Ascending aorta (tissue), 2 donors: ENCODE measurements at regions not wholly inside any gene's neighbourhood (a gene's known extent, or its start where the extent isn't known, plus 50 kb on each side); places are given as distances from the start of the nearest gene placed in this dataset.

Experiments
- DNase-seq, 2 donors: peaks; one replicate each; pipeline ENCODE4 v3.0.0-alpha.2; 2019; ENCODE audit warnings: low spot score in 2 of 2
- H3K27ac ChIP-seq, 2 donors: fragments of 200-600 bp; sonication (generic); one replicate each; pipeline ENCODE4 v1.5.1; 2016 to 2017; ENCODE audit warnings: mild to moderate bottlenecking in 1 of 2
- H3K27me3 ChIP-seq: fragments of 200-600 bp; sonication (generic); one replicate; pipeline ENCODE4 v1.5.1; 2017
- H3K36me3 ChIP-seq, 2 donors: fragments of 200-600 bp; sonication (generic); one replicate each; pipeline ENCODE4 v1.5.1; 2016
- H3K4me1 ChIP-seq, 2 donors: fragments of 200-600 bp; sonication (generic); one replicate each; pipeline ENCODE4 v1.5.1; 2016 to 2017; ENCODE audit warnings: mild to moderate bottlenecking in 1 of 2
- H3K4me3 ChIP-seq, 2 donors: fragments of 200-600 bp; sonication (generic); one replicate each; pipeline ENCODE4 v1.5.1; 2016 to 2017; ENCODE audit warnings: mild to moderate bottlenecking in 1 of 2
- H3K9me3 ChIP-seq, 2 donors: fragments of 200-600 bp; sonication (generic); one replicate each; pipeline ENCODE4 v1.5.1; 2016
- CTCF ChIP-seq, 3 experiments: fragments of 200-600 bp in 2 of 3; fragments of 450-650 bp in 1 of 3; sonication (generic) in 2 of 3; IDR thresholded peaks; one replicate each; pipeline ENCODE4 v1.5.1; 2016 to 2019; ENCODE audit warnings: antibody characterized with exemption in 3 of 3, mild to moderate bottlenecking in 1 of 3, moderate library complexity in 1 of 3
- intact Hi-C: fragments of 100-400 bp; cut with DNase I; formaldehyde crosslinking; loops from one replicate; pipeline ENCODE4 v1.15.1; 2023

GRCh38 chr19:32201636-32202051 is 143.8 kb upstream of the ZNF507 start:
- TF ChIP-seq CTCF (IDR thresholded peaks at IDR 0.05) = no peak
- no peak overlapping the region for H3K27ac ChIP-seq
- DNase-seq = no peak
- no peaks in the 10 kb centered on the region for H3K27me3 ChIP-seq
- no peak overlapping the region for H3K4me3 ChIP-seq
- H3K4me1 ChIP-seq = no peaks in the 10 kb centered on the region
- H3K9me3 ChIP-seq = no peaks in the 10 kb centered on the region
- H3K36me3 ChIP-seq = no peaks in the 10 kb centered on the region
- intact Hi-C loops = no loop called here

GRCh38 chr19:32202244-32202643 is 143.2 kb upstream of the ZNF507 start:
- Histone ChIP-seq H3K27ac (no peak overlapping the region), H3K27me3 (no peaks in the 10 kb centered on the region), H3K36me3 (no peaks in the 10 kb centered on the region), H3K4me1 (no peaks in the 10 kb centered on the region), H3K4me3 (no peak overlapping the region), H3K9me3 (no peaks in the 10 kb centered on the region)
- intact Hi-C loops = no loop called here
- DNase-seq = no peak
- TF ChIP-seq CTCF (IDR thresholded peaks at IDR 0.05) = no peak

GRCh38 chr19:32203161-32203560 is 142.2 kb upstream of the ZNF507 start:
- Histone ChIP-seq H3K4me3 (no peak overlapping the region), H3K4me1 (no peaks in the 10 kb centered on the region), H3K27me3 (no peaks in the 10 kb centered on the region), H3K36me3 (no peaks in the 10 kb centered on the region), H3K27ac (no peak overlapping the region), H3K9me3 (no peaks in the 10 kb centered on the region)
- intact Hi-C loops = no loop called here
- TF ChIP-seq CTCF (IDR thresholded peaks at IDR 0.05) = no peak
- DNase-seq = no peak

DNA sequence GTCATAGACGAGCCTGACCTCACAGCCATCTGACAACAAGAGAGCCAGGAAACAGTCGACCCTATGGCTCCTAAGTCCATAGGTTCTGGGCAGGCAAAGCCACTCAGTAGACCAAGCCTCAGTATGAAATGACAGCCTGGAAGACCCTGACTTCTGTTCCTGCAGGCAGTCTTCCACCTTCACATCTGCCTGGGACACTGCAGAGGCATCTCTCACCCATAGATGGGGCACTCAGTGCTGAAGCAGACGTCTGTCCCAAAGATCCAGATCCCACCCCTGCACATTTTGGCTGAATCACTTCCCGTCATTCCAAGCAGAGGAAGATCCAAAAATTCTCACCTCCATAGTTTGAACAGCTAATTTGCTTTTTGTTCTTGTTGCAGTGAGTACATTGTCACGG is 139.3 kb upstream of the ZNF507 start:
- no peak for TF ChIP-seq CTCF (IDR thresholded peaks at IDR 0.05)
- DNase-seq = no peak

DNA sequence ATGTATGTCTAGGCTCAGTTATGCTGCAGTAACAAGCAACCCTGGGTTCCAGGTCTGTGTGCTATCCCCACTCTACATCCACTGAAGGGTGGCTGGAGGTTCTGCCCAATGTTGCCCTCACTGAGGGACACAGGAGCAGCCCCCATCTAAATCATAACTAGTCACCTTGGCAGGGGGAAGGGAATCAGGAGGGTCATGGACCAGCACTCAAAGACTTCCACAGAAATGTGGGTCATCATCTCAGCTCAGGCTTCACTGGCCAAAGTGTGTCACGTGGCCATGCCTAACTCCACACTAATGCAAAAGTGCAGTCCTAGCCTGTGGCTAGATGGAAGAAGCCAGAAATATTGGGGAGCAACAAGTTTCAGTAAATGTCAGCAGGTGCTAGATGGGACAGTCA is 137.3 kb upstream of the ZNF507 start:
- Histone ChIP-seq H3K27ac (no peak overlapping the region), H3K36me3 (no peaks in the 10 kb centered on the region), H3K9me3 (peaks cover 0 to 5% of the 10 kb centered on the region in 2 donors), H3K4me1 (no peaks in the 10 kb centered on the region), H3K27me3 (no peaks in the 10 kb centered on the region), H3K4me3 (no peak overlapping the region)
- TF ChIP-seq CTCF (IDR thresholded peaks at IDR 0.05) = no peak
- DNase-seq = no peak
- intact Hi-C loops = no loop called here

More for the DNA sequence above, 139.3 kb upstream of the ZNF507 start:
- H3K4me1 ChIP-seq = no peaks in the 10 kb centered on the region
- H3K4me3 ChIP-seq = no peak overlapping the region
- intact Hi-C loops = no loop called here
- no peaks in the 10 kb centered on the region for H3K36me3 ChIP-seq
- H3K27ac ChIP-seq = no peak overlapping the region
- no peaks in the 10 kb centered on the region for H3K27me3 ChIP-seq
- H3K9me3 ChIP-seq = peaks cover 0 to 1% of the 10 kb centered on the region in 2 donors

GRCh38 chr19:32219392-32219791 is 126.0 kb upstream of the ZNF507 start:
- no peak for TF ChIP-seq CTCF (IDR thresholded peaks at IDR 0.05)
- DNase-seq = no peak
- Histone ChIP-seq H3K4me1 (peaks cover 0 to 2% of the 10 kb centered on the region in 2 donors), H3K4me3 (no peak overlapping the region), H3K36me3 (no peaks in the 10 kb centered on the region), H3K27me3 (no peaks in the 10 kb centered on the region), H3K9me3 (no peaks in the 10 kb centered on the region), H3K27ac (no peak overlapping the region)
- intact Hi-C loops = no loop called here
